MG63 (cell line): ENCODE measurements at regions not wholly inside any gene's neighbourhood (a gene's known extent, or its start where the extent isn't known, plus 50 kb on each side); places are given as distances from the start of the nearest gene placed in this dataset.

Experiments
- DNase-seq: peaks from one replicate; pipeline ENCODE4 v3.0.0-alpha.2; 2020
- H3K27me3 ChIP-seq: fragments of 250-450 bp; sonication (Bioruptor Pico); 2 replicates; pipeline ENCODE4 v1.5.1; 2020; ENCODE audit warnings: mild to moderate bottlenecking, moderate library complexity
- H3K36me3 ChIP-seq: fragments of 250-450 bp; sonication (Bioruptor Pico); 2 replicates; pipeline ENCODE4 v1.5.1; 2020; ENCODE audit warnings: mild to moderate bottlenecking, moderate library complexity
- H3K4me3 ChIP-seq: fragments of 250-450 bp; sonication (Bioruptor Pico); 2 replicates; pipeline ENCODE4 v1.5.1; 2020; ENCODE audit warnings: mild to moderate bottlenecking, moderate library complexity
- H3K9me3 ChIP-seq: fragments of 250-450 bp; sonication (Bioruptor Pico); 2 replicates; pipeline ENCODE4 v1.5.1; 2020; ENCODE audit warnings: mild to moderate bottlenecking, moderate library complexity

DNA sequence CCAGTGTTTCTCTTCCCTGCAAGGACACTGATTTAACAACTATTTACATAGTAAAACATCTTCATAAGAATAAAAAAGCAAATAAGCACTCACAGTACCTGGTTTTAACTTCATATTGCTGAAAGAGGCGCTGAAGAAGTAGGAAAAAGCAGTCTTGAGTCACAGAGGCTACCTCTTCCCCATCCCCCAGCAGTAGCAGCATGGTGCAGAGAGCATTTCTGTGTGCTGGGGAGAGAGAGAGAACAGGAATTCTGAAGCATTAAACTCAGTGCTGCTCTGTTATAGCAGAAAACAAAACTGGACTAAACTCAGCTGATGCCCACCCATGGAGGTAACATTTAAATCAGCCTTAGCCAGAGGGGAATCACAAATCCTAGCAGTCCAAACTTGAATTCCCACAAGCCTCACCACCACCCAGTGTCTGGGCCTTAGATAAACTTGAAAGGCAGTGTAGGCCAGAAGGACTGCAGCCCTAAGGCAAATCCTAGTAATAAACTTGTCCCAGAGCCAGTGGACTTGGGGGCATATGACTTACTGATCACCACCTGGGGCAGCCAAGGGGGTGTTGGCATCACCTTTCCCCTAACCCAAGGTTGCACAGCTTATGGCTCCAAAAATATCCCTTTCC is 321.8 kb upstream of the CWC22 start:
- DNase-seq = no peak
- no peaks in the 10 kb centered on the region for H3K9me3 ChIP-seq
- H3K36me3 ChIP-seq = no peaks in the 10 kb centered on the region
- H3K27me3 ChIP-seq = no peaks in the 10 kb centered on the region
- H3K4me3 ChIP-seq = no peak overlapping the region

DNA sequence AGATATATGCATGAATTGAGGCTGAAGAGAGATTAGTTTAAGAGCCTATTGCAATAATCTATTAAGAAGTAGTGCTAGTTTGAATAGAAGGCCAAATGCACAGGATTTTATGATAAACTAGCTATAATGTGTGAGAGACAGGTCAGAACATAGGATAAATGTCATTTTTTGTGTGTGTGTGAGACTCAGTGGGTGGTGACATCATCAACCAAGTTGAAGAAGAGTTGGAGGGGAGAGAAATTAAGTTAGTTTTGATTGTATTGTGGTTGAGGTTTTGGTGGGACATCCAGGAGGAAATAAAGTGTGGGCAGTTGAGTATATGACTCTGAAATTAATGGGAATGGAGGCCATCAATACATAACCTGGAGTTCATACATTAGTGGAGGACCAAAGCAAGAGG is 320.1 kb upstream of the CWC22 start:
- Histone ChIP-seq H3K9me3 (no peaks in the 10 kb centered on the region), H3K4me3 (no peak overlapping the region), H3K27me3 (no peaks in the 10 kb centered on the region), H3K36me3 (no peaks in the 10 kb centered on the region)
- DNase-seq = no peak

- Histone ChIP-seq H3K4me3 (no peak overlapping the region), H3K9me3 (no peaks in the 10 kb centered on the region)
- no peak for DNase-seq
Measured at GRCh38 chr2:180325416-180326120, 318.5 kb upstream of the CWC22 start.

DNA sequence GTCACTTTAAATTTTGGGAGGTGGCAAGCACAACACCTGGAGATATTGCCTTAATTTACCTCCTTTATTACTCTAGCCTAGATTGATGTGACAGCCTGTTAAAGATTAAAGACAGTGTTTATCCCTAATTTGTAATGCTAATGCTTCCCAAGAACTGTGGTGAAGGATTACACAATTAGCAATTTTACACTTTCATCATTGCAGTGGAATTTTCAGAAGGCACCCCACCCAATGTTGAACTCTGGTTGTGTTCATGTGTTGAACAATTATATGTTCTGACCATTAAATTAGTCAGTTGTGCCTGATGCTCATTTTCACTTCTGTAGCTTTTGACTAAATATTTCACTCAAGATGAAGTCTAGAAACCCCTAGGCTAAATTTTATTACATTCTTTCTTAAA is 317.1 kb upstream of the CWC22 start:
- Histone ChIP-seq H3K9me3 (no peaks in the 10 kb centered on the region), H3K27me3 (no peaks in the 10 kb centered on the region), H3K4me3 (no peak overlapping the region), H3K36me3 (no peaks in the 10 kb centered on the region)
- DNase-seq = no peak

More at GRCh38 chr2:180325416-180326120, 318.5 kb upstream of the CWC22 start:
- Histone ChIP-seq H3K36me3 (no peaks in the 10 kb centered on the region), H3K27me3 (no peaks in the 10 kb centered on the region)

GRCh38 chr2:180322781-180323180 is 315.7 kb upstream of the CWC22 start:
- Histone ChIP-seq H3K27me3 (no peaks in the 10 kb centered on the region), H3K4me3 (no peak overlapping the region), H3K36me3 (no peaks in the 10 kb centered on the region), H3K9me3 (no peaks in the 10 kb centered on the region)
- no peak for DNase-seq

DNA sequence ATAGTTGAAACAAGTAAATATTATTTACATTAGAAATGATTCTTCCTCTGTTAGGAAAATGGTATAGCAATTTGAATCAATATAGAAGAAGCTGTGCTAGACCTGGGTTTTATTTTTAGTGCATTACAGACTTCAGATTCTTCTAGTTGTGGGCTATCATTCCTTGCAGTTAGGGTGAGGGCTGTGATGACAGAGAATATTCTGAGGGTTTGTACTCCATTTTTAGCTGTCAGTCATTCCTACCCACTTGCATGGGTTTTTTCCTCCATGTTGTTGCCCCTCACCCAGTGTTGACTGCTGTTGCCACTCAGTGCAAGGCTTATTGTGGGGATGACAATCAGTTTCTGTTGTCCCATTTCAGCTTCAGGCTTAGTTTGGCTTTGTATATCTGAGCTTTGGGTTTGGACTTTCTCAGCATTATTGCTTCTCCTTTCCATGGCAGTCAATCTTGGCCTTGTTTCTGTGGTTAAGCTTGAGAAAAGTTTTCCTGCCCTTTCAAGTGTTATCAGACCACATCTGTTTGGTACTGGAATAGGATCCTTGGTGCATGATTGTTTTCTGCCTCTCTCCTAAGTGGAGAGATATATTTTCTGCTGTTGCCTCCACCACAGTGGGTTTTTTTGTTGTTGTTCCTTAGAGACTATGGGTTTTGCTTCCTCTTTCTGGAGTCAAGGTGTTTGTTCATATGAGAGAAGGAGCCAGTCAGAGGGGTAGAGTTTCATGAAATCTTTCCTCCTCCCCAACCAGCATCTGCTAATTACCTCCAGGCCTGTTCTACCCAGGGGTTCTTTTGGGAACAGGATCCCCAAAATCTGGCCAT is 312.7 kb upstream of the CWC22 start:
- Histone ChIP-seq H3K27me3 (no peaks in the 10 kb centered on the region), H3K9me3 (no peaks in the 10 kb centered on the region), H3K4me3 (no peak overlapping the region), H3K36me3 (no peaks in the 10 kb centered on the region)
- no peak for DNase-seq

DNA sequence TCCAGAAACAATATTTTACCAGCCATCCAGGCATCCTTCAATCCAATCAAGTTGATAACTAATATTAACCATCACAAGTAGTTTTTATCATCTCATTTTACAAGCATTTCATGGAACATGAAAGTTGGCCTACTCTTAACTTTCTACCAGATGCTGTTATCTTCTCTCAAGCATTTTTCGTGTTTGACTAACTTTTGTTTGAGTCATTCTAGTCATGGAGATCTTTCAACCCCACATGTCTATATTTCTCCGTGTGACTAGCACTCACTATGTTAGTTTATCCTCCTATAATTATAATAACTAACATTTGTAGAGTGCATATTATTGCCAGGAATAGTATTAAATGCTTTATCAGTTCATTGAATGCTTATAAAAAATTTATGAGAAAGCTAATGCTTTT is 307.0 kb upstream of the CWC22 start:
- H3K36me3 ChIP-seq = no peaks in the 10 kb centered on the region
- no peak overlapping the region for H3K4me3 ChIP-seq
- no peak for DNase-seq
- H3K27me3 ChIP-seq = no peaks in the 10 kb centered on the region
- H3K9me3 ChIP-seq = no peaks in the 10 kb centered on the region

DNA sequence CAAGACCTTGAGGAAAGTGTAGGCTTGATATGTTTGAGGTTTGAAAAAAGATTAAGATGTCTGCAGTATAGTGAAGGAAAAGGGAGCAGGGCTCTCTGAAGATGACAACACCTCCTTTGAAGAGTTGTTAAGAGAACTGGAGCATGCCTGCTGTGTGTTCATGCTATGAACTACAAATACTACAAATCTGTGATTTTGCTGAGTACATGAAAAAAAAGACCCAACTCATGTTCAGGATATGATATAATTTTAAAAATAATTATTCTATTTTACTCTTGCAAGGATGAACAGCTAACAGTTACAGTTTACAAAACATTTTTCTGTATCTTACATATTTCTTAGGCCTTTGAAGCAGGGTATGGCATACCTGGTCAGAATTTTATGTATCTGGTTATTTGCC is 305.4 kb upstream of the CWC22 start:
- no peak overlapping the region for H3K4me3 ChIP-seq
- no peak for DNase-seq
- no peaks in the 10 kb centered on the region for H3K27me3 ChIP-seq
- no peaks in the 10 kb centered on the region for H3K9me3 ChIP-seq
- no peaks in the 10 kb centered on the region for H3K36me3 ChIP-seq

DNA sequence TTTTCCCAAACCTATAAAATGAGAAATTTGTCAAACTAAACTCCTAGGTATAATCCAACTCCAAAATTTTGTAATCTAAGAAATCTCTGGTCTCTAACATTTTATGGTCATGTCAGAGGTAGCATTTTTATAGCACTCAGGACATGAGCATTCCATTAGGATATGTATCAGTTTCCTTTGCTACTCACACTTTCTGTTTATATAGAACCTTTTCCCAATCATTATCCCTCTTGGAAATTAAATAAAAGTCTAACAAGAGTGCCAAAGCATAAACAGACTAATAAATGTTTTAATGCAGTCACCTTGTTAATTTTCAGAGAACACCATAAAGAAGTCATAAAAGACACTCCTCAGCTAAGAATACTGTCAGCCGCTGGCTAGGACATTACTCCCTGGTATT is 300.0 kb upstream of the CWC22 start:
- H3K9me3 ChIP-seq = no peaks in the 10 kb centered on the region; the same call in 1 of the 2 replicates
- no peaks in the 10 kb centered on the region for H3K36me3 ChIP-seq

DNA sequence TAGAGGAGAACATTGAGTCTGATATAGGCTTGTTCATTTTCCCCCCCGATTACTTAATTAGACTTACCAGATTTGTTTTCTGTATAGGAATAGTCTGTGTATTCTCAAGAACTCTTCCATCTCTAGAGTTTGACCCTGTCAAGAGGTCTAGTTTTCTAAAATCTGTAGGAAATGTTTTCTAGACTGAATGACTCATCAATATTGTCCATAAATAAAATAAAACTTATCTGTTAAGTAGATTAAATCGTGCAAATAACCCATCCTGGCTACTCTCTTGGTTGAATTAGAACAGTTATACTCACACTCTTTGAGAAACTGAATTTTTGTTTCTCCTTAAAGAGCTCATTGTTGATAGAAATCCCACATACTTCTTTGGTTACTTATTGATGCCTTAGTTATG is 299.2 kb upstream of the CWC22 start:
- Histone ChIP-seq H3K36me3 (no peaks in the 10 kb centered on the region), H3K4me3 (no peak overlapping the region), H3K9me3 (no peaks in the 10 kb centered on the region; the same call in 1 of the 2 replicates), H3K27me3 (no peaks in the 10 kb centered on the region)
- DNase-seq = no peak

More for the DNA sequence above, 300.0 kb upstream of the CWC22 start:
- H3K4me3 ChIP-seq = no peak overlapping the region
- H3K27me3 ChIP-seq = no peaks in the 10 kb centered on the region
- DNase-seq = no peak

DNA sequence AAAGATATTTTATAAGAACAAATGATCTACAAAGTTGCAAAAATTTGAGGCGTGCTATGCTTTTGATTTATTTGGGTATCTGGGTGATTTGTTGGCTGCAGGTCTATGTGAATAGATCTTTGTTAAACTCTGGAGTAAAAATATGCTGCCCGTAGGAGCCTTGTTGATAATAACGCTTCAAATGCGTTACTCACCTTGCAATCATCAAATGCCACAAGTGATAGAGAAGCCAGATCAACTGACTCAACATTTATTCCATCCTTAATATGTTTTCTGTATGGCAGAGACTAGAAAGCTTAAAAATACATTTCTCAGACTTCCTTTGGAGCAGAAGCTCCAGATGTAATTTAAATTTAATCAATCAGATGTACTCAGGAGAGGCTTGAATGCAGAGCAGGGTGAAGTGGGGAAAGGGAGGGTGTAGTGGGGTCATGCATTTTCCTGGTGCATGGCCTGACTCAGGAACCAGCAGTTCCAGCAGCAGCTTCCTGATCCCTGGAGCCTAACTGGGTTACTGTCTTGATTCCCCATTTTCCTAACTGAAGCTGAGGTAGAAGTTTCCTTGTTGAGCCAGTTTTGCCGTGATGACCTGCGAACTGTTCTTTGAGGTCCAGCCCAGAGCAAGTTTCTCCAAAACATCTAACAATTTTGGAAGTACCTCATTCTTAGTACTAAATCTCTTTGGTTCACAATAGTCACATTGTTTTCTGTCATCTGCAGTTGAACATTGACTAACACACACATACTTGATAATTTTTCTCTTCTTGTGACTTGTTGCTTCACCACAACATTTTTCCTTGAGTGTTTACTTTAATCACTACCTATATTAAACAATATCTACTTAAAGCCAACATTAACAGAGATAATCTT is 284.7 kb upstream of the CWC22 start:
- peak; percentile 19 for DNase-seq
- Histone ChIP-seq H3K27me3 (no peaks in the 10 kb centered on the region), H3K9me3 (no peaks in the 10 kb centered on the region), H3K36me3 (no peaks in the 10 kb centered on the region), H3K4me3 (no peak overlapping the region)

GRCh38 chr2:180291060-180291459 is 284.0 kb upstream of the CWC22 start:
- peak; percentile 57 for DNase-seq
- Histone ChIP-seq H3K4me3 (no peak overlapping the region), H3K36me3 (no peaks in the 10 kb centered on the region), H3K9me3 (no peaks in the 10 kb centered on the region), H3K27me3 (no peaks in the 10 kb centered on the region)

GRCh38 chr2:180289627-180290026 is 282.5 kb upstream of the CWC22 start:
- no peaks in the 10 kb centered on the region for H3K36me3 ChIP-seq
- H3K27me3 ChIP-seq = no peaks in the 10 kb centered on the region
- no peak overlapping the region for H3K4me3 ChIP-seq
- no peak for DNase-seq
- no peaks in the 10 kb centered on the region for H3K9me3 ChIP-seq

DNA sequence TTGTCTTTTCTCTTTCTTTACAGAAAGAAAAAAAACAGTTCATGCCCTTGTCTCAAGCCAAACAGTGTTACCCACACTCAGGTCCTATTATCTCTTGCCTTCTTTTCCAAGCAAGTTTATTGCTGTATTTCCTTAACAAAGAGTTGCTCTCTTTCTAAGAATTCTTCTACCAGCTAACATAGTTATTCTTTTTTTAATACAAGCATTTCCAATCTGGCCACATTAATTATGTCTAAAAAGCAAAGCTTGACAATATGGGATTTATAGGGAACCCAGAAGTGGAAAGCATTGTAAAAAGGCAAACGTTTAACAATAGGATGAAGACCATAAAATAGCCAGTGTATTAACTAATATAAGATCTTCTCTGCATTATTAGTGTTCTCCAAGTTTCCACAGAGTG is 272.5 kb upstream of the CWC22 start:
- Histone ChIP-seq H3K9me3 (no peaks in the 10 kb centered on the region), H3K36me3 (no peaks in the 10 kb centered on the region), H3K27me3 (no peaks in the 10 kb centered on the region), H3K4me3 (no peak overlapping the region)
- no peak for DNase-seq

DNA sequence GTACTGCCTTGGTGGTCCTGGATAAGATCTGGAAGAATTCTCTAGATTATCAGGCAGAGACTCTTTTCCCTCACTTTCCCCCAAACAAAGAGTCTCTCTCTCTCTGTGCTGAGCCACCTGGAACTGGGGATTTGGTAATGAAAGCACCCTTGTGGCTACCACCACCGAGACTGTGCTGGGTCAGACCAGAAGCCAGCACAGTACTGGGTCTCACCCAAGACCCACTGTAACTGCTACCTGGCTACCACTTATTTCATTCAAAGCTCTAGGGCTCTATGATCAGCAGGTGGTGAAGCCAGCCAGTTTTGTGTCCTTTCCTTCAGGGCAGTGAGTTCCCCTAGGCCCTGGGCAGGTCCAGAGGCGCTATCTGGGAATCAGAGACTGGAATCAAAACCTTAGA is 269.6 kb upstream of the CWC22 start:
- H3K36me3 ChIP-seq = no peaks in the 10 kb centered on the region
- no peaks in the 10 kb centered on the region for H3K27me3 ChIP-seq
- no peak for DNase-seq
- H3K9me3 ChIP-seq = peaks cover 4% of the 10 kb centered on the region; the same call in 1 of the 2 replicates
- no peak overlapping the region for H3K4me3 ChIP-seq

DNA sequence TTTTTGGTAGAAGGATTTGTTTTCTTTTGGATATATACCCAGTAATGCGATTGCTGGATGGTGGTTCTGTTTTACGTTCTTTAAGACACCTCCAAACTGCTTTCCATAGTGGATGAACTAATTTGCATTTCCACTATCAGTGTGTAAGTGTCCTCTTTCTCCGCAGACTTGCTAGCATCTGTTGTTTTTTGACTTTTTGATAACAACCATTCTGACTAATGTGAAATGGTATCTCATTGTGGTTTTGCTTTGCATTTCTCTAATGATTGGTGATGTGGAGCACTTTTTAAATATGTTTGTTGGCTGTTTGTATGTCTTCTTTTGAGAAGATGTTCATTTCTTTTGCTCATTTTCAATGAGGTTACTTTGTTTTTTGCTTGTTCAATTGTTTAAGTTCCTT is 260.9 kb upstream of the CWC22 start:
- Histone ChIP-seq H3K27me3 (no peaks in the 10 kb centered on the region), H3K36me3 (no peaks in the 10 kb centered on the region), H3K4me3 (no peak overlapping the region), H3K9me3 (0 out of 2 replicates have a peak, but pooled peaks cover under 1% of the 10 kb centered on the region)
- DNase-seq = no peak

DNA sequence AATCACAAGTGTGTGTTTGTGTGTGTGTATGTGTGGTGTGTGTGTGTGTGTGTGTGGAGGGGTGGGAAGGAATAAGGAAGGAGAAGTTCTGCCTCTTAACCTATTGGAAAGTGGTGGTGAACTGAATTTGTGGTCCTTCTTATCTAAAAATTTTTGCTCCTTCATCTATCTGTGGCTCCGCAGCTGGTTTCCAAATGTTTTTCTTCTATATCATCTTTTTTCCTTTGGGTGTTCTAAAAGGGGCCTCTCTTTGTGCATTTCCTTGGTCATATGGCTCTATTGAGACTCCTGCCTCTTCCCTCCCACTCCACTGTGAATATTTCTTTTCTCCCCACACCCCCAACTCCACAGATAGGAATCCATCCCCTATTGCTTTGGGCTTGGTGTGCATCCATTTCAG is 254.9 kb upstream of the CWC22 start:
- Histone ChIP-seq H3K4me3 (no peak overlapping the region), H3K27me3 (no peaks in the 10 kb centered on the region), H3K9me3 (no peaks in the 10 kb centered on the region), H3K36me3 (no peaks in the 10 kb centered on the region)
- DNase-seq = no peak
